RPMI7951 (cell line): ENCODE measurements at regions not wholly inside any gene's neighbourhood (a gene's known extent, or its start where the extent isn't known, plus 50 kb on each side); places are given as distances from the start of the nearest gene placed in this dataset.
"Not testable (repeated sequence)": the region's sequence is repeated elsewhere in the genome, so short reads cannot be mapped to it uniquely, and the experiment has no call there.

Source experiments
- DNase-seq: peaks from one replicate; pipeline ENCODE4 v3.0.0-alpha.2; 2012; ENCODE audit warnings: low read depth

GRCh38 chr14:44453433-44454171 is 53.5 kb downstream of the FSCB start:
- DNase-seq, result no peak

- DNase-seq, result not testable (repeated sequence)
Measured at GRCh38 chr14:44450232-44450631, 56.9 kb downstream of the FSCB start.

GRCh38 chr14:44449680-44450079 is 57.4 kb downstream of the FSCB start:
- DNase-seq, result no peak

- DNase-seq, result no peak
Measured at GRCh38 chr14:44448951-44449358, 58.1 kb downstream of the FSCB start.

- DNase-seq, result no peak
Measured at GRCh38 chr14:44446965-44447364, 60.1 kb downstream of the FSCB start.

- DNase-seq, result no peak
Measured at GRCh38 chr14:44444454-44444853, 62.6 kb downstream of the FSCB start.

- DNase-seq, result no peak
Measured at GRCh38 chr14:44438936-44439335, 68.1 kb downstream of the FSCB start.

- DNase-seq, result no peak
Measured at GRCh38 chr14:44438221-44438620, 68.9 kb downstream of the FSCB start.

- no peak for DNase-seq
Measured at GRCh38 chr14:44436458-44436857, 70.6 kb downstream of the FSCB start.

GRCh38 chr14:44428231-44428945 is 78.7 kb downstream of the FSCB start:
- DNase-seq, result no peak

- no peak for DNase-seq
Measured at GRCh38 chr14:44422699-44423098, 84.4 kb downstream of the FSCB start.

GRCh38 chr14:44420226-44420625 is 86.9 kb downstream of the FSCB start:
- no peak for DNase-seq

- no peak for DNase-seq
Measured at GRCh38 chr14:44418856-44419255, 88.2 kb downstream of the FSCB start.

- DNase-seq, result no peak
Measured at GRCh38 chr14:44417809-44418208, 89.3 kb downstream of the FSCB start.

GRCh38 chr14:44414646-44415045 is 92.4 kb downstream of the FSCB start:
- DNase-seq, result no peak

GRCh38 chr14:44412858-44413569 is 94.1 kb downstream of the FSCB start:
- DNase-seq, result no peak

- DNase-seq, result no peak
Measured at GRCh38 chr14:44405011-44405486, 102.0 kb downstream of the FSCB start.

GRCh38 chr14:44404599-44404998 is 102.5 kb downstream of the FSCB start:
- no peak for DNase-seq

GRCh38 chr14:44404036-44404435 is 103.0 kb downstream of the FSCB start:
- DNase-seq, result no peak

- no peak for DNase-seq
Measured at GRCh38 chr14:44403193-44403592, 103.9 kb downstream of the FSCB start.

- no peak for DNase-seq
Measured at GRCh38 chr14:44396226-44396625, 110.9 kb downstream of the FSCB start.

GRCh38 chr14:44392984-44393383 is 114.1 kb downstream of the FSCB start:
- no peak for DNase-seq

- DNase-seq, result no peak
Measured at GRCh38 chr14:44388306-44388705, 118.8 kb downstream of the FSCB start.
